Sciatic nerve (tissue), 2 donors: ENCODE measurements at regions not wholly inside any gene's neighbourhood (a gene's known extent, or its start where the extent isn't known, plus 50 kb on each side); places are given as distances from the start of the nearest gene placed in this dataset.

ENCODE experiments used
- ATAC-seq: fragments of 200-7000 bp; cut with Tn5 transposase; one replicate; pipeline ENCODE4 v1.9.1; 2020; ENCODE audit warnings: mild to moderate bottlenecking, moderate library complexity
- DNase-seq: peaks from one replicate; pipeline ENCODE4 v3.0.0-alpha.2; 2020; ENCODE audit warnings: low spot score
- intact Hi-C: fragments of 100-400 bp; cut with DNase I; formaldehyde crosslinking; loops from one replicate; pipeline ENCODE4 v1.14.2; 2022
- donor health status: DM: no; HTN: no; CAD: no.
- donor health status: DM: no; HTN: no; CAD: no.

DNA sequence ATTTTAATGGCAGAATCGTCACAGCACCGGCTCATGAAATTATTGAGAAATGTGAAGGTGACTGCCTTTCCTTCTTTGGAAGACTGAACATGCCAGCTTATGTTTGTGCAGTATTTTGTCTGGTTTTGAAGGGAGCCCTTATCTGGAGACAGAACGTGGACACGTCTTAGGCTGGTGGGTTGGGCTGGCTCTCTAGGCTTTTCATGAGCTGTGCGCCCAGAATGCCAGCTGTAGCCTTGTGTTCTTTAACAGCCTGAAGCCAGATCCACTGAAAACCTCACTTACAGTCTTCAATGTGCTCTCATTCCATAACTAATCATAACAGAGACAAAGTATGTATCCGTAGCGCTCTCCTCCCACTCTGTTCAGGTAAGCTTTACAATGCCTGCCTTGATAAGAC lies 184.4 kb upstream of the HTR2A start:
- DNase-seq = no peak
- no peak for ATAC-seq
- intact Hi-C loops = no loop called here

- ATAC-seq (no peak), DNase-seq (no peak)
- intact Hi-C loops = no loop called here
Measured at GRCh38 chr13:47080621-47081020, 183.8 kb upstream of the HTR2A start.

- no peak for ATAC-seq
- intact Hi-C loops = no loop called here
- no peak for DNase-seq
Measured at GRCh38 chr13:47076500-47076899, 179.6 kb upstream of the HTR2A start.

DNA sequence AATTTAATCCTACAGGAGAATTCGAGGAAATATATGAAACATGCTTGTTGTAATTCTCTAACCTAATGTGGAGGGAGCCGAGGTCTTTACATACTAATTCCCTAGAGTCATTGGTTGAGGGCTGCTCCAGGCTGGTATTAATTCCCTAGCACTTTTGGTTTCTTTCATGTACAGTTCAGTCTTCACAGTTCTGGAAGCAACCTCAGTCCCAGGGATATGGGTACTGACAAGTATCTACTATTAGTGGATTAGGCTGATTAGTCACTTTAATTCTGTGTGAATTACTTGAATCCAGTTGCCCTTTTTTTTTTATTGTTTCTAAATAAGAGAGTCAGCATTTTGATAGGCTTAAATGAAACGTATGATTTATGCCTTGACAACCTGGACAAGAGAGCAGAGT lies 172.3 kb upstream of the HTR2A start:
- ATAC-seq (no peak), DNase-seq (no peak)
- intact Hi-C loops = no loop called here

GRCh38 chr13:47067306-47067705 lies 170.5 kb upstream of the HTR2A start:
- ATAC-seq (no peak), DNase-seq (no peak)
- intact Hi-C loops = no loop called here

GRCh38 chr13:47066226-47066625 lies 169.4 kb upstream of the HTR2A start:
- intact Hi-C loops = no loop called here
- no peak for ATAC-seq
- no peak for DNase-seq

DNA sequence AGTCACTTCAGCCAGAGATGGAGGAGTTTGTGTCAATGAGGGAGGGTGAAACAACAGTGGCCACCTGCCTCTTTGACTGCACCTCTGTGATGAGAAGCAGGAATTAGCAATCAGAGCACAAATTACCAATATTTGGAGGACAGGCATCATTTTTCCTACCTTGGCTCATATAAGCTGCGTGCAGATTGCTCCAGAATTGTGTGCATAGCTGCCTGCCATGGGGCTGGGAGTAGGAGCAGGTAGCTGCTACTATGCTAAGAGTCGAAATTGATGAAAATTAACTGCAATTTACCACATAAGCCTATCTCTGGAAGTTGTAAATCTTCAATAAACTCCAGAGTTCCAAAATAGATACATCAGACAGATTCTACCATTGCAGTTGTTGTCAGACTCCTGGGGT lies 167.5 kb upstream of the HTR2A start:
- ATAC-seq = no peak
- intact Hi-C loops = no loop called here

GRCh38 chr13:47049276-47049989 lies 152.6 kb upstream of the HTR2A start:
- ATAC-seq (no peak), DNase-seq (no peak)
- intact Hi-C loops = no loop called here

More for the DNA sequence above, 167.5 kb upstream of the HTR2A start:
- no peak for DNase-seq

GRCh38 chr13:47046706-47047105 lies 149.9 kb upstream of the HTR2A start:
- no peak for ATAC-seq
- intact Hi-C loops = no loop called here
- no peak for DNase-seq

GRCh38 chr13:47044842-47045241 lies 148.0 kb upstream of the HTR2A start:
- no peak for ATAC-seq
- intact Hi-C loops = no loop called here
- no peak for DNase-seq

GRCh38 chr13:47039106-47039505 lies 142.3 kb upstream of the HTR2A start:
- ATAC-seq (no peak), DNase-seq (no peak)
- intact Hi-C loops = no loop called here

DNA sequence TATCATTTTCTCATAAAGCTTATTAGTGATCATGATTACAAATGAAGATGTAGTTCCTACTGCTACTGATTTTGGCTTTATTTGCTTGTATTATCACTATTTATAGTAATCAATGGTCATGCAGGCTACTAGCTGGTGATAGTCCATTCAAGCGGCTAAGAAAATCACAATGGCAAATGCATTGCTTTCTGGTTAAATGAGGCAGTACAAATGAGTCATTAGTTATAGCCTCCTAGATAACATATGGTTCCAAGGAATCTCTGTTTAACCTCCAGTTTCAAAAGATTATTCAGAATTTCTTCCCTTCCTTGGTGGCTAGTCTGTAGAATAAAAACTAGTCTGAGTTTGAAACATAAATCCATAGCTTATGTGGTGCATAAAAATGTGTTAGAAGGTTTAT lies 141.3 kb upstream of the HTR2A start:
- intact Hi-C loops = no loop called here
- DNase-seq (no peak), ATAC-seq (no peak)

DNA sequence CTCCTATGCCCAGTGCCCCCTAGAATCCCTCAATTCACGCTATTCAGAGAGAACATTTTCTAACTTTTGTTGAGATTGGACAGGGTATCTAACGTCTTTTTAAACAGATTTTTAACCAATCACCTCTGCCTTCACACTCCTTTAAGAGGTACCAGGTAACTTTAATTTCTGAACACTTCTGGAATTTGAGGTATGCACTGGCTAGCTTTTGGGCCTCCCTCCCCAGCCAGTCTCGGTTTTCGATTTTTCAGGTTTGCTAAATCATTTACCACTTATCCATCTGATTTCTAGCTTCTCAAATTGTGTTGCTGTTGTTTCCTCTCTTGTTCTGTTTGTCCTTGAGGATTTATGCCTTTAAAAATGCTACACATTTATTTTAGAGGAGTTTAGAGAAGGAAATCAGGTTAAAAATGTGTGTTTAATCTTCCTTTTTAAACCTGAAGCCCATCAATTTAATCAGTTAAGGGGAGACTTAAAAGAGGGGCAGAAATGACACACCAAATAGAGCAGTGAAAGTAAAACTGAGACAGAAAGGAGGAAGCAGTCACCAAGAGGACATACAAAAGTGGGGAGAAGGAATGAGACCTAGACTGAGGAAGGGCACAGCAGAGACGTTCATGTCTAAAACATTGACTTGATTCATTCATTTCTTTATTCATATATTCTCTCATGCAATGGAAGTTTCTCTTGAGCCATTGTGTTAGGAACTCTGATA lies 139.6 kb upstream of the HTR2A start:
- intact Hi-C loops = no loop called here
- ATAC-seq (no peak), DNase-seq (no peak)

DNA sequence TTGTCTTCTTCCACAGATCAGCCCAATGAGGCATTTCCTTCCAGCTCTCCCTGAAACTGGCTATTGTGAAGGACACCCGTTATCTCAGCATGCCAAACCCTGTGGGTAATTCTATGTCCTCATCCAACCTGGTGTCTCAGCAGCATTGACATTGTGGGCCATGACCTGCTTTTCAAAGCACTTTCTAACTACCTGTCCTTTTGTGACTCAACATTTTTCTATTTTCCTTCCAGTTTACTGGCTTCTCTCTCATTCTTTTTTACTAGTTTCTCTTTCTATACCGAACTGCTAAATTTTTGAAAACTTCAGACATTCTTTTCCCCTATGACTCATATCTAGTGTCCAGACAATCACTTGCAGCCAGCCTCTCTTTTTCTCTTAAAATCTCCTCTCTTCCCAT lies 136.4 kb upstream of the HTR2A start:
- no peak for DNase-seq
- intact Hi-C loops = no loop called here
- ATAC-seq = no peak

GRCh38 chr13:47027780-47028437 lies 131.1 kb upstream of the HTR2A start:
- ATAC-seq (no peak), DNase-seq (no peak)
- intact Hi-C loops = no loop called here

GRCh38 chr13:47025791-47026447 lies 129.1 kb upstream of the HTR2A start:
- DNase-seq = no peak
- no peak for ATAC-seq
- intact Hi-C loops = no loop called here

DNA sequence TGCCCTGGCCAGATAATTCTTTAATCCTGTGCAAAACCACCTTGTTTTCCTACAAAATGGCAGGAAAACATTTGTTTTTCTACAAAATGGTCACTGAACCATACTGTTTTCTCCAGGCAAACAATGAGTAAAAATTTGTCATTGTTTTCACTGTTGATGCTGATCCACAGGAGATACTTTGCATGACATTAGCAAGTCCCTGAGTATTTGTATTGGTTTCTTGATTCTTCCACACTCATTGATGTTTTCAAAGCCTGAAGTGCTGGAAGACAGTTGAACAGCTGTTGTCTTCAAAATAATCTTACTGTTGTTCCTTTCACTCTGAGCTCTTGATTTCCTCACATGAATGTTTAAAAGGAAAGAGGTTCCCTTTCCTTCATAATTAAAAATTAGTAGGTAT lies 123.1 kb upstream of the HTR2A start:
- DNase-seq = no peak
- ATAC-seq = no peak
- intact Hi-C loops = no loop called here

- intact Hi-C loops = no loop called here
- ATAC-seq (no peak), DNase-seq (no peak)
Measured at GRCh38 chr13:47017476-47017875, 120.6 kb upstream of the HTR2A start.

- no peak for ATAC-seq
- intact Hi-C loops = no loop called here
- DNase-seq = no peak
Measured at GRCh38 chr13:47008318-47008717, 111.5 kb upstream of the HTR2A start.
